Body of pancreas (tissue), 4 donors: ENCODE measurements at regions not wholly inside any gene's neighbourhood (a gene's known extent, or its start where the extent isn't known, plus 50 kb on each side); places are given as distances from the start of the nearest gene placed in this dataset.

ENCODE experiments used
- POLR2A ChIP-seq, 3 donors: fragments of 450-650 bp; IDR thresholded peaks; one replicate each; pipeline ENCODE4 v1.6.1; 2016; ENCODE audit warnings: antibody characterized with exemption in 3 of 3, mild to moderate bottlenecking in 2 of 3
- TF ChIP-seq, protein P1 (sequence below), 7 experiments: fragments of 450-650 bp in 4 of 7; fragments of 200-600 bp in 3 of 7; sonication (generic) in 3 of 7; IDR thresholded peaks; one replicate each; pipeline ENCODE4 v1.5.1; 2016 to 2019; ENCODE audit warnings: antibody characterized with exemption in 7 of 7

DNA sequence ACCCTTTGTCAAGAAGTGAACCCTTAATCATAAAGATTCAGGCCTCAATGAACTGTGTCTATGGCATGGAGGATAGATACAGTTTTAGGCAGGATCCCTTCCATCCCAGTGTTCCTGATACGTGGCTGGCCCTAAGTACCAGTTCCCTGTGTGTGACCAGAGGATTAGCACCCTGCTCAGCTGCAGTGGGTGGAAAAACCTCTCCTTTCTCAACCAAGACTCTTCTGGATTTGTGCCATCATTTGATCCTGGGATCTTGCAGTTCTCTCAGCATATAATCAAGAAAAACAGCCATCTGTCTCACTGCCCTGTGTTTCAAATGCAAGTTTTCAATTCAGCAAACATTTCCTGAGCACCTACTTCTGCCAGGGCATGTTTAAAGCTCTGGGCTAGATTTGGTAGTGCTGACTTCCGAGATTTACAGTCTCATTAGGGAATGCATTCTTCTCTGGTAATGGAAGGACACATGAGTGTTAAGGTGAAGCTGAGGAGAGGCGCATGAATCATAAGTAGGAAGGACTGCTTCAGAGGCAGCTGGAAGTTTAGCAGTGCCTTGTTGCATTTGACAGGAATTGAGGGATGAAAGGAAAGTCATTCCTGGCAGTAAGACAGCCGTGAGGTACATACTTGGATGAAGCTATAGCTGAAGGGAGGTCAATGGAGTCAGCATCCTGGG, 388.3 kb downstream of the MFSD1 start:
- TF ChIP-seq, protein P1, sequence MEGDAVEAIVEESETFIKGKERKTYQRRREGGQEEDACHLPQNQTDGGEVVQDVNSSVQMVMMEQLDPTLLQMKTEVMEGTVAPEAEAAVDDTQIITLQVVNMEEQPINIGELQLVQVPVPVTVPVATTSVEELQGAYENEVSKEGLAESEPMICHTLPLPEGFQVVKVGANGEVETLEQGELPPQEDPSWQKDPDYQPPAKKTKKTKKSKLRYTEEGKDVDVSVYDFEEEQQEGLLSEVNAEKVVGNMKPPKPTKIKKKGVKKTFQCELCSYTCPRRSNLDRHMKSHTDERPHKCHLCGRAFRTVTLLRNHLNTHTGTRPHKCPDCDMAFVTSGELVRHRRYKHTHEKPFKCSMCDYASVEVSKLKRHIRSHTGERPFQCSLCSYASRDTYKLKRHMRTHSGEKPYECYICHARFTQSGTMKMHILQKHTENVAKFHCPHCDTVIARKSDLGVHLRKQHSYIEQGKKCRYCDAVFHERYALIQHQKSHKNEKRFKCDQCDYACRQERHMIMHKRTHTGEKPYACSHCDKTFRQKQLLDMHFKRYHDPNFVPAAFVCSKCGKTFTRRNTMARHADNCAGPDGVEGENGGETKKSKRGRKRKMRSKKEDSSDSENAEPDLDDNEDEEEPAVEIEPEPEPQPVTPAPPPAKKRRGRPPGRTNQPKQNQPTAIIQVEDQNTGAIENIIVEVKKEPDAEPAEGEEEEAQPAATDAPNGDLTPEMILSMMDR (IDR thresholded peaks at IDR 0.05) = no peak
- TF ChIP-seq POLR2A (IDR thresholded peaks at IDR 0.05) = no peak
